ENCODE measurements at regions not wholly inside any gene's neighbourhood (a gene's known extent, or its start where the extent isn't known, plus 50 kb on each side); places are given as distances from the start of the nearest gene placed in this dataset.
"Not testable (repeated sequence)": the region's sequence is repeated elsewhere in the genome, so short reads cannot be mapped to it uniquely, and the experiment has no call there.

GRCh38 chr10:52499281-52499680 is 185.2 kb downstream of the DKK1 start:
- no peak overlapping the region for H3K27ac ChIP-seq (ENCODE audit: low read length, poor library complexity, severe bottlenecking)
- H3K4ac ChIP-seq (ENCODE audit: low read depth in 1 of 2, low read length in 2 of 2): no peak overlapping the region
- H2BK5ac ChIP-seq (ENCODE audit: low read depth, low read length, poor library complexity, severe bottlenecking): no peak overlapping the region
- 92% methylated on average over 7 of the region's 7 CpGs for WGBS
- no peaks in the 10 kb centered on the region for H3K79me1 ChIP-seq (replicated peaks; ENCODE audit: low read length, poor library complexity, severe bottlenecking)
- no peak overlapping the region for H3K18ac ChIP-seq (ENCODE audit: low read depth in 1 of 2, low read length in 2 of 2)
- H4K8ac ChIP-seq (ENCODE audit: low read length): no peak overlapping the region
- no peak overlapping the region for H2BK120ac ChIP-seq (ENCODE audit: low read depth, low read length)
- no peak overlapping the region for H3K9ac ChIP-seq (ENCODE audit: low read length)
- H2BK15ac ChIP-seq (ENCODE audit: low read depth, poor library complexity, severe bottlenecking): no peak overlapping the region
- H3K36me3 ChIP-seq (ENCODE audit: control insufficient read depth in 1 of 2, insufficient read depth in 2 of 2, low read depth in 1 of 2, low read length in 2 of 2): no peaks in the 10 kb centered on the region
- no peak overlapping the region for H2AK5ac ChIP-seq (ENCODE audit: low read length, severe bottlenecking)
- no peaks in the 10 kb centered on the region for H3K27me3 ChIP-seq (ENCODE audit: control insufficient read depth in 1 of 2, insufficient read depth in 1 of 2, low read length in 2 of 2)
- H3K4me3 ChIP-seq (ENCODE audit: insufficient read depth in 1 of 2, low read depth in 1 of 2, low read length in 2 of 2): no peak overlapping the region
- no peak overlapping the region for H4K91ac ChIP-seq (ENCODE audit: low read length)
- H3K4me1 ChIP-seq (ENCODE audit: control insufficient read depth, insufficient read depth, low read depth, low read length): no peaks in the 10 kb centered on the region
- peaks cover 21% of the 10 kb centered on the region for H3K9me3 ChIP-seq (ENCODE audit: control insufficient read depth, low read length)
- no peak for DNase-seq
- H3K14ac ChIP-seq (ENCODE audit: low read length in 2 of 2): no peak overlapping the region
- no peak overlapping the region for H3K4me2 ChIP-seq (ENCODE audit: low read length, poor library complexity, severe bottlenecking)
- H2AFZ ChIP-seq (ENCODE audit: low read depth, low read length): no peak overlapping the region
- H3K23ac ChIP-seq (ENCODE audit: low read length in 2 of 2): no peak overlapping the region
- H2BK12ac ChIP-seq (ENCODE audit: low read length in 2 of 2): no peak overlapping the region

DNA sequence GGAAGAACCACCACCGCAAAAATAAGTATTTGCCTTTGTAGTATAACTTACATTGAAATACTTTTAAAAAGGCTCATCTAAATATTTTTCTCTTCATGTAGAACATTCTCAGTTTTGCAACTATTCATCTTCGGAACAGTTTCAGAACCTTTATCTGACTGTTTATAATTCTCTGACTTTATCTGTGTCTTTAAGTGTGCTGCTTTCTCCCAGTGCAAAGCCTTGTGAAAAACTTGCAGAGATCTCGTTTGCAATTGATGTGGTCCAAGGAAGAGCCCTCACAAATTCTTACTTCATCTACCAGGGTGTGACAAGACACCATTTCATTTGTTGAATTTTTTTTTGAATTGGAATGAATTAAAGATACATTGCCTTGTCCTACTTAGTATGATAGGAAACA is 186.4 kb downstream of the DKK1 start:
- no peaks in the 10 kb centered on the region for H3K79me1 ChIP-seq (replicated peaks; ENCODE audit: low read length, poor library complexity, severe bottlenecking)
- no peak overlapping the region for H3K27ac ChIP-seq (ENCODE audit: low read length, poor library complexity, severe bottlenecking)
- no peaks in the 10 kb centered on the region for H3K36me3 ChIP-seq (ENCODE audit: control insufficient read depth in 1 of 2, insufficient read depth in 2 of 2, low read depth in 1 of 2, low read length in 2 of 2)
- H3K9me3 ChIP-seq (ENCODE audit: control insufficient read depth, low read length): peaks cover 32% of the 10 kb centered on the region
- H3K4me1 ChIP-seq (ENCODE audit: control insufficient read depth, insufficient read depth, low read depth, low read length): no peaks in the 10 kb centered on the region
- H2BK5ac ChIP-seq (ENCODE audit: low read depth, low read length, poor library complexity, severe bottlenecking): no peak overlapping the region
- no peak overlapping the region for H3K9ac ChIP-seq (ENCODE audit: low read length)
- no peak overlapping the region for H3K23ac ChIP-seq (ENCODE audit: low read length in 2 of 2)
- no peak overlapping the region for H4K91ac ChIP-seq (ENCODE audit: low read length)
- H2BK15ac ChIP-seq (ENCODE audit: low read depth, poor library complexity, severe bottlenecking): no peak overlapping the region
- no peak overlapping the region for H2BK120ac ChIP-seq (ENCODE audit: low read depth, low read length)
- no peak overlapping the region for H2AK5ac ChIP-seq (ENCODE audit: low read length, severe bottlenecking)
- no peak for DNase-seq
- H2AFZ ChIP-seq (ENCODE audit: low read depth, low read length): no peak overlapping the region
- no peak overlapping the region for H4K8ac ChIP-seq (ENCODE audit: low read length)
- WGBS: 80% methylated on average over 2 of the region's 3 CpGs
- no peak overlapping the region for H3K14ac ChIP-seq (ENCODE audit: low read length in 2 of 2)
- H3K4me3 ChIP-seq (ENCODE audit: insufficient read depth in 1 of 2, low read depth in 1 of 2, low read length in 2 of 2): no peak overlapping the region
- H3K18ac ChIP-seq (ENCODE audit: low read depth in 1 of 2, low read length in 2 of 2): no peak overlapping the region
- H3K4me2 ChIP-seq (ENCODE audit: low read length, poor library complexity, severe bottlenecking): no peak overlapping the region
- no peak overlapping the region for H2BK12ac ChIP-seq (ENCODE audit: low read length in 2 of 2)
- H3K4ac ChIP-seq (ENCODE audit: low read depth in 1 of 2, low read length in 2 of 2): no peak overlapping the region
- no peaks in the 10 kb centered on the region for H3K27me3 ChIP-seq (ENCODE audit: control insufficient read depth in 1 of 2, insufficient read depth in 1 of 2, low read length in 2 of 2)

GRCh38 chr10:52502237-52502636 is 188.2 kb downstream of the DKK1 start:
- no peaks in the 10 kb centered on the region for H3K4me1 ChIP-seq (ENCODE audit: control insufficient read depth, insufficient read depth, low read depth, low read length)
- H3K18ac ChIP-seq (ENCODE audit: low read depth in 1 of 2, low read length in 2 of 2): no peak overlapping the region
- H2BK15ac ChIP-seq (ENCODE audit: low read depth, poor library complexity, severe bottlenecking): no peak overlapping the region
- H3K27ac ChIP-seq (ENCODE audit: low read length, poor library complexity, severe bottlenecking): no peak overlapping the region
- no peaks in the 10 kb centered on the region for H3K27me3 ChIP-seq (ENCODE audit: control insufficient read depth in 1 of 2, insufficient read depth in 1 of 2, low read length in 2 of 2)
- no peak overlapping the region for H3K4me2 ChIP-seq (ENCODE audit: low read length, poor library complexity, severe bottlenecking)
- DNase-seq: no peak
- H3K9me3 ChIP-seq (ENCODE audit: control insufficient read depth, low read length): peaks cover 32% of the 10 kb centered on the region
- no peak overlapping the region for H2AFZ ChIP-seq (ENCODE audit: low read depth, low read length)
- H3K9ac ChIP-seq (ENCODE audit: low read length): no peak overlapping the region
- H4K8ac ChIP-seq (ENCODE audit: low read length): no peak overlapping the region
- H4K91ac ChIP-seq (ENCODE audit: low read length): no peak overlapping the region
- no peak overlapping the region for H3K14ac ChIP-seq (ENCODE audit: low read length in 2 of 2)
- H3K23ac ChIP-seq (ENCODE audit: low read length in 2 of 2): no peak overlapping the region
- H3K4me3 ChIP-seq (ENCODE audit: insufficient read depth in 1 of 2, low read depth in 1 of 2, low read length in 2 of 2): no peak overlapping the region
- no peak overlapping the region for H3K4ac ChIP-seq (ENCODE audit: low read depth in 1 of 2, low read length in 2 of 2)
- no peak overlapping the region for H2BK120ac ChIP-seq (ENCODE audit: low read depth, low read length)
- H2BK12ac ChIP-seq (ENCODE audit: low read length in 2 of 2): no peak overlapping the region
- no peak overlapping the region for H2AK5ac ChIP-seq (ENCODE audit: low read length, severe bottlenecking)
- no peaks in the 10 kb centered on the region for H3K36me3 ChIP-seq (ENCODE audit: control insufficient read depth in 1 of 2, insufficient read depth in 2 of 2, low read depth in 1 of 2, low read length in 2 of 2)
- no CpG with 5 or more reads among the region's 2 CpGs for WGBS
- H2BK5ac ChIP-seq (ENCODE audit: low read depth, low read length, poor library complexity, severe bottlenecking): no peak overlapping the region
- H3K79me1 ChIP-seq (replicated peaks; ENCODE audit: low read length, poor library complexity, severe bottlenecking): no peaks in the 10 kb centered on the region

GRCh38 chr10:52505341-52505740 is 191.3 kb downstream of the DKK1 start:
- not testable (repeated sequence) for H2BK120ac ChIP-seq (ENCODE audit: low read depth, low read length); H3K14ac ChIP-seq (ENCODE audit: low read length in 2 of 2); H2AFZ ChIP-seq (ENCODE audit: low read depth, low read length); H3K23ac ChIP-seq (ENCODE audit: low read length in 2 of 2); H3K4me3 ChIP-seq (ENCODE audit: insufficient read depth in 1 of 2, low read depth in 1 of 2, low read length in 2 of 2); H2AK5ac ChIP-seq (ENCODE audit: low read length, severe bottlenecking); H4K8ac ChIP-seq (ENCODE audit: low read length); H4K91ac ChIP-seq (ENCODE audit: low read length); H3K4me1 ChIP-seq (ENCODE audit: control insufficient read depth, insufficient read depth, low read depth, low read length); DNase-seq; H2BK5ac ChIP-seq (ENCODE audit: low read depth, low read length, poor library complexity, severe bottlenecking); H3K18ac ChIP-seq (ENCODE audit: low read depth in 1 of 2, low read length in 2 of 2); H3K9ac ChIP-seq (ENCODE audit: low read length); H3K36me3 ChIP-seq (ENCODE audit: control insufficient read depth in 1 of 2, insufficient read depth in 2 of 2, low read depth in 1 of 2, low read length in 2 of 2); H3K4ac ChIP-seq (ENCODE audit: low read depth in 1 of 2, low read length in 2 of 2); H3K79me1 ChIP-seq (replicated peaks; ENCODE audit: low read length, poor library complexity, severe bottlenecking); H2BK15ac ChIP-seq (ENCODE audit: low read depth, poor library complexity, severe bottlenecking); H2BK12ac ChIP-seq (ENCODE audit: low read length in 2 of 2); H3K27me3 ChIP-seq (ENCODE audit: control insufficient read depth in 1 of 2, insufficient read depth in 1 of 2, low read length in 2 of 2); H3K4me2 ChIP-seq (ENCODE audit: low read length, poor library complexity, severe bottlenecking); H3K27ac ChIP-seq (ENCODE audit: low read length, poor library complexity, severe bottlenecking)
- WGBS: 91% methylated on average over 4 of the region's 7 CpGs
- peaks cover 33% of the 10 kb centered on the region for H3K9me3 ChIP-seq (ENCODE audit: control insufficient read depth, low read length)

Data from mesenchymal stem cell (in vitro differentiated cells and primary cell).